SK-N-SH (cell line): ENCODE measurements at regions not wholly inside any gene's neighbourhood (a gene's known extent, or its start where the extent isn't known, plus 50 kb on each side); places are given as distances from the start of the nearest gene placed in this dataset.

ENCODE experiments used
- CTCF ChIA-PET: fragments of 300-600, 350-600 bp; formaldehyde crosslinking; extraction: SDS; loops from one replicate; lab custom pipeline; 2021; lab: Yijun Ruan, JAX
- POLR2A ChIA-PET: fragments of 350-600 bp; sonication (Branson Sonifier 250); formaldehyde crosslinking; extraction: SDS; loops from one replicate; lab custom pipeline; 2020; ENCODE audit warnings: antibody characterized with exemption, inconsistent platforms; lab: Yijun Ruan, JAX
- DNase-seq: peaks from one replicate; pipeline ENCODE4 v3.0.0; 2012
- H2AFZ ChIP-seq: fragments of 200-600 bp; sonication (generic); 2 replicates; pipeline ENCODE4 v1.8.1; 2016; ENCODE audit warnings: antibody characterized with exemption, mild to moderate bottlenecking, low read depth
- H3F3A ChIP-seq: fragments of 200-600 bp; sonication (generic); replicated peaks from 2 replicates; pipeline ENCODE3; 2016; ENCODE audit warnings: antibody characterized with exemption, mild to moderate bottlenecking; ENCODE audit not compliant: insufficient read depth
- H3K27ac ChIP-seq, 2 experiments: fragments of 200-500 bp in 1 of 2; fragments of 200-600 bp in 1 of 2; sonication (Bioruptor generic) in 1 of 2; sonication (generic), shearing (Covaris generic) in 1 of 2; 2 replicates each; pipeline versions ENCODE4 v1.5.1 to v1.6.1; 2014 to 2016; ENCODE audit warnings: low read depth in 2 of 2, inconsistent platforms in 1 of 2, low read length in 1 of 2, mild to moderate bottlenecking in 1 of 2, mixed read lengths in 1 of 2
- H3K27me3 ChIP-seq: fragments of 200-600 bp; sonication (generic), shearing (Covaris generic); 2 replicates; pipeline ENCODE4 v1.6.1; 2016; ENCODE audit warnings: mixed run types; ENCODE audit not compliant: insufficient read depth
- H3K36me3 ChIP-seq, 2 experiments: fragments of 200-500 bp in 1 of 2; fragments of 200-600 bp in 1 of 2; sonication (Bioruptor generic) in 1 of 2; sonication (generic) in 1 of 2; replicated peaks in 1 of 2; 2 replicates each; pipeline versions ENCODE3 to v1.5.1; 2014 to 2016; ENCODE audit warnings: low read length in 1 of 2, mild to moderate bottlenecking in 1 of 2; ENCODE audit not compliant: insufficient read depth in 2 of 2, control insufficient read depth in 1 of 2
- H3K4me1 ChIP-seq, 2 experiments: fragments of 200-500 bp in 1 of 2; fragments of 200-600 bp in 1 of 2; sonication (Bioruptor generic) in 1 of 2; sonication (generic), shearing (Covaris generic) in 1 of 2; 2 replicates each; pipeline versions ENCODE4 v1.5.1 to v1.6.1; 2014 to 2016; ENCODE audit warnings: low read depth in 1 of 2, low read length in 1 of 2, mixed run types in 1 of 2; ENCODE audit not compliant: insufficient read depth in 2 of 2, control insufficient read depth in 1 of 2
- H3K4me2 ChIP-seq: fragments of 200-600 bp; sonication (generic), shearing (Covaris generic); 2 replicates; pipeline ENCODE4 v1.6.1; 2017; ENCODE audit warnings: mixed run types
- H3K4me3 ChIP-seq, 2 experiments: fragments of 200-500 bp in 1 of 2; fragments of 200-600 bp in 1 of 2; sonication (Bioruptor generic) in 1 of 2; sonication (generic), shearing (Covaris generic) in 1 of 2; 2 replicates each; pipeline versions ENCODE4 v1.5.1 to v1.8.1; 2014 to 2016; ENCODE audit warnings: low read depth in 2 of 2, inconsistent platforms in 1 of 2, low read length in 1 of 2, mild to moderate bottlenecking in 1 of 2, mixed read lengths in 1 of 2, moderate library complexity in 1 of 2
- H3K79me2 ChIP-seq: fragments of 200-600 bp; sonication (generic); 2 replicates; pipeline ENCODE4 v1.8.1; 2017; ENCODE audit warnings: mild to moderate bottlenecking; ENCODE audit not compliant: insufficient read depth
- H3K9ac ChIP-seq: fragments of 200-600 bp; sonication (generic); 2 replicates; pipeline ENCODE4 v1.6.1; 2017; ENCODE audit warnings: mixed run types
- H3K9me2 ChIP-seq: fragments of 200-600 bp; sonication (generic); 2 replicates; pipeline ENCODE4 v1.6.1; 2017; ENCODE audit warnings: mixed run types
- H3K9me3 ChIP-seq: fragments of 200-600 bp; sonication (generic); 2 replicates; pipeline ENCODE4 v1.6.1; 2017; ENCODE audit warnings: mixed run types, mild to moderate bottlenecking, moderate library complexity
- H4K20me1 ChIP-seq: fragments of 200-600 bp; sonication (generic); 2 replicates; pipeline ENCODE4 v1.6.1; 2017; ENCODE audit warnings: mild to moderate bottlenecking, mixed run types; ENCODE audit not compliant: insufficient read depth
- CHD2 ChIP-seq: fragments of 150-350 bp; IDR thresholded peaks from 2 replicates; pipeline ENCODE4 v1.6.1; 2018; ENCODE audit warnings: low read length; ENCODE audit not compliant: partially characterized antibody
- EP300 ChIP-seq, 2 experiments: IDR thresholded peaks; 2 replicates each; pipeline versions ENCODE4 v1.4.0 to v1.6.1; 2012; ENCODE audit warnings: borderline replicate concordance in 1 of 2, low read depth in 1 of 2, low read length in 1 of 2
- EZH2phosphoT487 ChIP-seq: fragments of 200-600 bp; sonication (generic); IDR thresholded peaks from 2 replicates; pipeline ENCODE4 v1.6.1; 2017; ENCODE audit warnings: low read depth, mixed run types, mild to moderate bottlenecking, antibody characterized with exemption, moderate library complexity, borderline replicate concordance
- GABPA ChIP-seq: IDR thresholded peaks from 2 replicates; pipeline ENCODE4 v1.4.0; 2012; ENCODE audit warnings: low read depth, mild to moderate bottlenecking
- MAX ChIP-seq: IDR thresholded peaks from 2 replicates; pipeline ENCODE4 v1.4.0; 2012; ENCODE audit warnings: low read depth
- MEF2A ChIP-seq: IDR thresholded peaks from 2 replicates; pipeline ENCODE4 v1.4.0; 2012; ENCODE audit warnings: low read depth, borderline replicate concordance
- MXI1 ChIP-seq: IDR thresholded peaks from 2 replicates; pipeline ENCODE4 v1.6.1; 2012; ENCODE audit warnings: mild to moderate bottlenecking, low read depth, low read length, improper control_type of control experiment
- NFIC ChIP-seq: IDR thresholded peaks from 2 replicates; pipeline ENCODE4 v1.4.0; 2012; ENCODE audit warnings: borderline replicate concordance
- NRF1 ChIP-seq: IDR thresholded peaks from 2 replicates; pipeline ENCODE4 v1.6.1; 2012; ENCODE audit warnings: low read depth, mild to moderate bottlenecking, low read length
- PBX3 ChIP-seq: IDR thresholded peaks from 2 replicates; pipeline ENCODE4; 2012
- POLR2AphosphoS5 ChIP-seq: IDR thresholded peaks from 2 replicates; pipeline ENCODE4 v1.6.1; 2012; ENCODE audit warnings: low read depth, low read length
- RCOR1 ChIP-seq: fragments of 150-350 bp; IDR thresholded peaks from 2 replicates; pipeline ENCODE4 v1.6.1; 2017; ENCODE audit warnings: antibody characterized with exemption, low read length
- REST ChIP-seq: IDR thresholded peaks from 2 replicates; pipeline ENCODE4 v1.6.1; 2012; ENCODE audit warnings: mild to moderate bottlenecking, low read depth, low read length, moderate library complexity
- RXRA ChIP-seq: IDR thresholded peaks from 2 replicates; pipeline ENCODE4 v1.4.0; 2012; ENCODE audit warnings: low read depth, mild to moderate bottlenecking, borderline replicate concordance
- SMC3 ChIP-seq: IDR thresholded peaks from 2 replicates; pipeline ENCODE4 v1.6.1; 2012; ENCODE audit warnings: low read depth, low read length, improper control_type of control experiment
- TAF1 ChIP-seq: IDR thresholded peaks from 2 replicates; pipeline ENCODE4 v1.6.1; 2012; ENCODE audit warnings: low read depth, mild to moderate bottlenecking, low read length, moderate library complexity, borderline replicate concordance
- TCF12 ChIP-seq: IDR thresholded peaks from 2 replicates; pipeline ENCODE4 v1.4.0; 2012
- TEAD4 ChIP-seq: IDR thresholded peaks from 2 replicates; pipeline ENCODE4 v1.4.0; 2012; ENCODE audit warnings: mild to moderate bottlenecking, borderline replicate concordance; ENCODE audit not compliant: insufficient read depth
- ZBTB33 ChIP-seq: IDR thresholded peaks from 2 replicates; pipeline ENCODE4 v1.4.0; 2012; ENCODE audit warnings: low read depth, borderline replicate concordance
- WGBS: methylation state at CpG from one replicate; pipeline ENCODE4 v1.1.6; 2017; ENCODE audit warnings: low lambda C conversion rate; 5-methylcytosine and 5-hydroxymethylcytosine counted together

- POLR2A ChIA-PET = no interaction called here
- H2AFZ ChIP-seq = no peak overlapping the region
- H3K9me3 ChIP-seq = no peaks in the 10 kb centered on the region
- no peak overlapping the region for H3K9ac ChIP-seq
- CTCF ChIA-PET = interaction anchor here (0.7 to 3.6 kb wide), 8 partner anchors 9 to 562 kb away, joined by 3 to 16 read pairs (median 6); no protein-coding TSS in a partner anchor
- no peaks in the 10 kb centered on the region for H3F3A ChIP-seq
- no peaks in the 10 kb centered on the region for H3K79me2 ChIP-seq
- no peaks in the 10 kb centered on the region for H4K20me1 ChIP-seq
- no peaks in the 10 kb centered on the region for H3K36me3 ChIP-seq
- no peak overlapping the region for H3K4me2 ChIP-seq
- peak; percentile 33 for DNase-seq
- no peak overlapping the region for H3K4me3 ChIP-seq
- peaks cover 0 to 6% of the 10 kb centered on the region in 2 experiments; a peak in 1 of 4 replicates for H3K4me1 ChIP-seq
- H3K27me3 ChIP-seq = no peaks in the 10 kb centered on the region
- TF ChIP-seq NFIC (peak; percentile 42; the same call in 1 of the 2 replicates), PBX3 (0 out of 2 replicates have a peak, but pooled peaks have one; percentile 4), SMC3 (no peak)
- no peak overlapping the region for H3K27ac ChIP-seq
- WGBS = 79% methylated on average over 9 of the region's 9 CpGs
- no peaks in the 10 kb centered on the region for H3K9me2 ChIP-seq
Measured at GRCh38 chr2:234555616-234556249, 58.9 kb upstream of the ARL4C start.

GRCh38 chr2:234555161-234555560 lies 58.3 kb upstream of the ARL4C start:
- Histone ChIP-seq H3K36me3 (no peaks in the 10 kb centered on the region), H3F3A (no peaks in the 10 kb centered on the region), H2AFZ (no peak overlapping the region), H3K4me2 (no peak overlapping the region), H3K27me3 (no peaks in the 10 kb centered on the region), H3K4me3 (no peak overlapping the region), H3K9me2 (no peaks in the 10 kb centered on the region), H3K27ac (no peak overlapping the region), H3K9me3 (no peaks in the 10 kb centered on the region), H3K9ac (no peak overlapping the region), H4K20me1 (no peaks in the 10 kb centered on the region), H3K79me2 (no peaks in the 10 kb centered on the region), H3K4me1 (peaks cover 0 to 8% of the 10 kb centered on the region in 2 experiments; a peak in 1 of 4 replicates)
- POLR2A ChIA-PET = no interaction called here
- no peak for DNase-seq
- CTCF ChIA-PET = interaction anchor here (1.3 to 3.6 kb wide), 6 partner anchors 9 to 562 kb away, joined by 5 to 16 read pairs (median 6); no protein-coding TSS in a partner anchor
- TF ChIP-seq SMC3 (no peak), RXRA (no peak), MXI1 (no peak), ZBTB33 (no peak), EZH2phosphoT487 (no peak), REST (no peak), MAX (no peak), TAF1 (no peak), MEF2A (no peak), TEAD4 (no peak), NFIC (no peak), EP300 (IDR thresholded peaks at IDR 0.05; ENCODE audit: borderline replicate concordance in 1 of 2, low read depth in 1 of 2, low read length in 1 of 2) (no peak), CHD2 (no peak), POLR2AphosphoS5 (no peak), RCOR1 (no peak), TCF12 (no peak), GABPA (no peak), NRF1 (no peak)
